GM12891 (cell line): ENCODE measurements at regions not wholly inside any gene's neighbourhood (a gene's known extent, or its start where the extent isn't known, plus 50 kb on each side); places are given as distances from the start of the nearest gene placed in this dataset.

Source experiments
- DNase-seq: peaks from one replicate; pipeline ENCODE4 v3.0.0; 2011; ENCODE audit warnings: low spot score; ENCODE audit not compliant: insufficient read length
- FAIRE-seq: peaks from 2 replicates; lab custom pipeline; 2011; peaks lifted over from hg19 to GRCh38; lab: Jason Lieb, UNC
- PAX5 ChIP-seq: IDR thresholded peaks from 2 replicates; pipeline ENCODE4 v1.6.1; 2011; ENCODE audit warnings: low read length, moderate library complexity, mild to moderate bottlenecking; ENCODE audit not compliant: insufficient read depth, severe bottlenecking
- POLR2A ChIP-seq: IDR thresholded peaks from 2 replicates; pipeline ENCODE4 v1.6.1; 2011; ENCODE audit warnings: low read depth, low read length, control low read depth
- POLR2AphosphoS5 ChIP-seq: IDR thresholded peaks from 2 replicates; pipeline ENCODE4 v1.6.1; 2011; ENCODE audit warnings: low read depth, low read length, control low read depth
- POU2F2 ChIP-seq: IDR thresholded peaks from 2 replicates; pipeline ENCODE4 v1.6.1; 2011; ENCODE audit warnings: low read depth, mild to moderate bottlenecking, control low read depth, low read length, moderate library complexity
- SPI1 ChIP-seq: IDR thresholded peaks from 2 replicates; pipeline ENCODE4 v1.6.1; 2011; ENCODE audit warnings: low read depth, low read length, control low read depth
- TAF1 ChIP-seq: IDR thresholded peaks from 2 replicates; pipeline ENCODE4 v1.6.1; 2011; ENCODE audit warnings: low read depth, low read length, control low read depth

DNA sequence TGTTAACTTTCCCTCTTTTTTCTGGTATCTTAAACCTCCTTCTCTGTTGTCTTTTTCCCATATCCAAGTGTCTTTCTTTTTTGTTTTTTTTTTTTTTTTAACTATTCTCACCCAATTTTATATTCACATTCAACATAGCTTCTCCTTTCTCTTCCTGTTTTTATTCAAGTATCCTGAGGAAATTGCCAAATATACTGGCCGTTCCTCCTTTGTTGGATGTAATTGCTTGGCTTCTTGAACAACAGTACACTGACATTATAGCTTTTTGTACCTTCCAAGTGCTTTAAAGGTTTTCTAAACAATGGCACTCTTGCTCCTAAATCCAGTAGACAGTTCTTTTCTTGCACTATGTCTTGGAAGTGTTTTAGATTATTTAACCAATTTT lies 1146.8 kb downstream of the MAT2B start:
- DNase-seq (no peak), FAIRE-seq (no peak)
- TF ChIP-seq SPI1 (no peak), POLR2AphosphoS5 (no peak), POU2F2 (no peak), TAF1 (no peak), POLR2A (no peak), PAX5 (no peak)

DNA sequence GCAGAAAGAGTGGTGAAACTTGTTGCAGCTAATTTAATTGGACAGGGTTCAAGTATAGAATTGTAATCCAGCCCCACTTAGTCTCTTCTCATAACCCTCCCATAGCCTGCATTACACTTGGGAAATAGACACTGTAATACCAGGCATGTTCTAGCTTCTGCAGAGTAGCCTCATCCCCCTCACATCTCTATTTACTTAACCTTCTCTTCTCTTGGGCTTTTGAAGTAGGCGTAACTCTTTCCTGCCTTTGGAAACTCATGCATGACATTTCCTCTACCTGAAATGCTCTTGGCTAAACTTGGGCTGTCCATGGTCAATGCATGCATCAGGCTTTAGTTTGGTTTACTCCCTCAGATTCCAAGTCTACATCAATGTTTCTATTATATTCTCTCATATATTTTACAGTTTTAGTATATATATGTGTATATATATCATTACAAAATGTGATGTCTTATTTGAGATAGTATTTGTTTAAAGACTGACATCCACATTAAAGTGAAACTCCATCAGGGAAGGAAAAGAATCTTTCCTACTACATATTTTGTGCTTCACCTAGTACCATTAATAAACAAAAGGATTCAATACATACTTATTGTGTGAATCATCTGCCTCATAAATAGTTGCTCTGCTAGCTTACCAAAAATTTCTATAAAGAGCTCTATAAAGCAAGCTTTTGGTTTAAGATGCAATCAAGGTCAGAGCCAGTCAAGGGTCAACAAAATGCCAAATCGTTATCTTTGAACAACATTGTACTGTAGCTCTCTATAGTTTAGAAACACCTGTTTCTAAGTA lies 1158.0 kb downstream of the MAT2B start:
- TF ChIP-seq POLR2AphosphoS5 (no peak), TAF1 (no peak), POLR2A (no peak)
- FAIRE-seq (no peak), DNase-seq (no peak)

- TF ChIP-seq SPI1 (no peak), POLR2A (no peak), TAF1 (no peak), PAX5 (no peak)
- FAIRE-seq: no peak
- DNase-seq: no peak
Observed at GRCh38 chr5:164671640-164672039, 1166.2 kb downstream of the MAT2B start.

- no peak for TF ChIP-seq POU2F2
- TF ChIP-seq POLR2A: no peak
- no peak for TF ChIP-seq PAX5
- no peak for TF ChIP-seq POLR2AphosphoS5
- TF ChIP-seq SPI1: no peak
- no peak for TF ChIP-seq TAF1
- FAIRE-seq (no peak), DNase-seq (no peak)
Observed at GRCh38 chr5:164672205-164672604, 1166.8 kb downstream of the MAT2B start.

- FAIRE-seq: no peak
- no peak for TF ChIP-seq PAX5
- TF ChIP-seq POLR2A: no peak
- no peak for TF ChIP-seq SPI1
- TF ChIP-seq POU2F2: no peak
- TF ChIP-seq POLR2AphosphoS5: no peak
- TF ChIP-seq TAF1: no peak
- DNase-seq: no peak
Observed at GRCh38 chr5:164672931-164673694, 1167.7 kb downstream of the MAT2B start.

GRCh38 chr5:164679461-164679860 lies 1174.0 kb downstream of the MAT2B start:
- TF ChIP-seq TAF1 (no peak), POLR2A (no peak), POU2F2 (no peak), PAX5 (no peak), POLR2AphosphoS5 (no peak), SPI1 (no peak)
- FAIRE-seq (no peak), DNase-seq (no peak)

DNA sequence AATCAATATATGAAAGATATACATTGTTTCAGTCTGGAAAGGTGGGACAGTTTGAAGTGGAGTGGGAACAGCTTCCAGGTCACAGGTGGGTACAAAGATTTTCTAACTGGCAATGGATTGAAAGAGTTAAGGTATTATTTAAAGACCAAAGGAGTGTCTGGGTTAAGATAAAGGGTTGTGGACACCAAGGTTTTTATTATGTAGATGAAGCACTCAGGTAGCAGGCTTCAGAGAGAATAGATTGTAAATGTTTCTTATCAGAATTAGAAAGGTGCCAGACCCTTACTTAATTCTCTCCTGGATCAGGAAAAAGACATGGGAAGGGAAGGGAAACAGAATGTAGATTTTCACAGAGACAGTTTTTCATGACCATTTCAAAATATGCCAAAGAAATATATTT lies 1174.8 kb downstream of the MAT2B start:
- DNase-seq: no peak
- TF ChIP-seq TAF1: no peak
- TF ChIP-seq POLR2A: no peak
- TF ChIP-seq POU2F2: no peak
- TF ChIP-seq SPI1: no peak
- TF ChIP-seq POLR2AphosphoS5: no peak
- no peak for TF ChIP-seq PAX5
- no peak for FAIRE-seq

DNA sequence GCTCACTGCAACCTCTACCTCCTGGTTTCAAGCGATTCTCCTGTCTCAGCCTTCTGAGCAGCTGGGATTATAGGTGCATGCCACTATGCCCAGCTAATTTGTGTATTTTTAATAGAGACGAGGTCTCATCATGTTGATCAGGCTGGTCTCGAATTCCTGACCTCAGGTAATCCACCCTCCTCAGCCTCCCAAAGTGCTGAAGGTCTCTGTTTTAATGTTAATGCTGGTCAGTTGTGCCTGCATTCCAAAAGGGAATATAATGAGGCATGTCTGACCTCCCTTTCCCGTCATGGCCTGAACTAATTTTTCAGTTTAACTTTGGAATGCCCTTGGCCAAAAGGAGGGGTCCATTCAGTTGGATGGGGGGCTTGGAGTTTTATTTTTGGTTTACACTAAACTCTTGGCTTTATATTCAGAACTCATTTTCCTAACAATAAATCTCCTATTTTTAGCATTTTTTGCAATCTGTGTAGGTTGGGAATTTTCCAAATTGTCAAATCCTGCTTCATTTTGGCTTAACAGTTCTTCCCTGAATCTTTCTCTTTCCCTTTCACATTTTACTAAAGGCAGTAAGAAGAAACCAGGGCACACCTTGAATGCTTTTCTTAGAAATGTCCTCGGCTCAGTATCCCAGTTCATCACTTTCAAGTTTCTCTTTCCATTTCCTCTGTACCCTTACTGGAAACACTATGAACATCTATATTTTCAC lies 1175.5 kb downstream of the MAT2B start:
- TF ChIP-seq POLR2A: no peak
- no peak for TF ChIP-seq SPI1
- TF ChIP-seq TAF1: no peak
- TF ChIP-seq POU2F2: no peak
- TF ChIP-seq PAX5: no peak
- no peak for TF ChIP-seq POLR2AphosphoS5
- FAIRE-seq (no peak), DNase-seq (no peak)

DNA sequence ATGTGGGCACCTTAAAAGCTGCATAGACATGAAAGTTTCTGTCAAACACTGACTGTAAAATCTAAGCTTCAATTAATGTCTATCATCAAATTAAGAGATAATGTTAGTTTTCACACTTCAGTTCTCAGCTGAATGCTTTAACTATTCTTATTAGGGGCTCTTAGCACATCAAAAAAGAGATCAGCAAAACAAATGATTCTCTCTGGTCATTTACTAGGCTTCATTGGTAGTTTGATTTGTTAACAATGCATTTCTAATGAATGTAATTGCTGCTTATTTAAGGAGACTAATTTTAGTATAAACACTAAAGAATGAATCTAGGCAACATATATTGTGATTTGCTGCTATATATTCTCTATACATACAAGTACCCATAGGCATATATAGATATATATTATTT lies 1182.0 kb downstream of the MAT2B start:
- DNase-seq (no peak), FAIRE-seq (no peak)
- TF ChIP-seq POLR2AphosphoS5: no peak
- TF ChIP-seq PAX5: no peak
- no peak for TF ChIP-seq TAF1
- TF ChIP-seq POU2F2: no peak
- TF ChIP-seq POLR2A: no peak
- no peak for TF ChIP-seq SPI1

- DNase-seq: no peak
- no peak for FAIRE-seq
Observed at GRCh38 chr5:164688437-164688836, 1183.0 kb downstream of the MAT2B start.

More at GRCh38 chr5:164688437-164688836, 1183.0 kb downstream of the MAT2B start:
- no peak for TF ChIP-seq TAF1
